HL-60 (cell line): ENCODE measurements at regions not wholly inside any gene's neighbourhood (a gene's known extent, or its start where the extent isn't known, plus 50 kb on each side); places are given as distances from the start of the nearest gene placed in this dataset.
"Not testable (repeated sequence)": the region's sequence is repeated elsewhere in the genome, so short reads cannot be mapped to it uniquely, and the experiment has no call there.

ENCODE experiments used
- DNase-seq, 2 experiments: peaks; one replicate each; pipeline ENCODE4 v3.0.0-alpha.2; 2010 to 2020; ENCODE audit warnings: low read depth in 1 of 2, low spot score in 1 of 2
- H3K27ac ChIP-seq: fragments of 250-450 bp; sonication (Bioruptor Pico); replicated peaks from 2 replicates; pipeline ENCODE4 v1.5.1; 2020; ENCODE audit warnings: mild to moderate bottlenecking, moderate library complexity
- H3K27me3 ChIP-seq: fragments of 250-450 bp; sonication (Bioruptor Pico); 2 replicates; pipeline ENCODE4 v1.5.1; 2021; ENCODE audit warnings: mild to moderate bottlenecking, moderate library complexity; ENCODE audit not compliant: insufficient read depth, poor library complexity, severe bottlenecking
- H3K4me3 ChIP-seq: replicated peaks from 2 replicates; pipeline ENCODE4 v1.5.1; 2011; ENCODE audit warnings: mild to moderate bottlenecking, control low read depth, low read length; ENCODE audit not compliant: insufficient read depth
- GABPA ChIP-seq: IDR thresholded peaks from 2 replicates; pipeline ENCODE4 v1.6.1; 2012; ENCODE audit warnings: low read depth
- POLR2AphosphoS5 ChIP-seq: IDR thresholded peaks from 2 replicates; pipeline ENCODE4 v1.6.1; 2012; ENCODE audit warnings: low read depth
- REST ChIP-seq: IDR thresholded peaks from 2 replicates; pipeline ENCODE4 v1.6.1; 2012; ENCODE audit warnings: low read depth; ENCODE audit not compliant: insufficient replicate concordance
- SPI1 ChIP-seq: IDR thresholded peaks from 2 replicates; pipeline ENCODE4 v1.6.1; 2012; ENCODE audit warnings: low read depth, mild to moderate bottlenecking, borderline replicate concordance
- TF ChIP-seq, protein P1 (sequence below): IDR thresholded peaks from one replicate; pipeline ENCODE4 v1.5.1; 2011; ENCODE audit warnings: low read length, control low read depth, inconsistent platforms; ENCODE audit not compliant: insufficient read depth

GRCh38 chr9:90198956-90199355 is 443.7 kb downstream of the DIRAS2 start:
- DNase-seq: no peak
- H3K4me3 ChIP-seq: no peak overlapping the region
- TF ChIP-seq, protein P1, sequence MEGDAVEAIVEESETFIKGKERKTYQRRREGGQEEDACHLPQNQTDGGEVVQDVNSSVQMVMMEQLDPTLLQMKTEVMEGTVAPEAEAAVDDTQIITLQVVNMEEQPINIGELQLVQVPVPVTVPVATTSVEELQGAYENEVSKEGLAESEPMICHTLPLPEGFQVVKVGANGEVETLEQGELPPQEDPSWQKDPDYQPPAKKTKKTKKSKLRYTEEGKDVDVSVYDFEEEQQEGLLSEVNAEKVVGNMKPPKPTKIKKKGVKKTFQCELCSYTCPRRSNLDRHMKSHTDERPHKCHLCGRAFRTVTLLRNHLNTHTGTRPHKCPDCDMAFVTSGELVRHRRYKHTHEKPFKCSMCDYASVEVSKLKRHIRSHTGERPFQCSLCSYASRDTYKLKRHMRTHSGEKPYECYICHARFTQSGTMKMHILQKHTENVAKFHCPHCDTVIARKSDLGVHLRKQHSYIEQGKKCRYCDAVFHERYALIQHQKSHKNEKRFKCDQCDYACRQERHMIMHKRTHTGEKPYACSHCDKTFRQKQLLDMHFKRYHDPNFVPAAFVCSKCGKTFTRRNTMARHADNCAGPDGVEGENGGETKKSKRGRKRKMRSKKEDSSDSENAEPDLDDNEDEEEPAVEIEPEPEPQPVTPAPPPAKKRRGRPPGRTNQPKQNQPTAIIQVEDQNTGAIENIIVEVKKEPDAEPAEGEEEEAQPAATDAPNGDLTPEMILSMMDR: no peak
- TF ChIP-seq POLR2AphosphoS5 (no peak), GABPA (no peak), REST (no peak), SPI1 (no peak)
- H3K27me3 ChIP-seq: no peaks in the 10 kb centered on the region
- no peak overlapping the region for H3K27ac ChIP-seq

DNA sequence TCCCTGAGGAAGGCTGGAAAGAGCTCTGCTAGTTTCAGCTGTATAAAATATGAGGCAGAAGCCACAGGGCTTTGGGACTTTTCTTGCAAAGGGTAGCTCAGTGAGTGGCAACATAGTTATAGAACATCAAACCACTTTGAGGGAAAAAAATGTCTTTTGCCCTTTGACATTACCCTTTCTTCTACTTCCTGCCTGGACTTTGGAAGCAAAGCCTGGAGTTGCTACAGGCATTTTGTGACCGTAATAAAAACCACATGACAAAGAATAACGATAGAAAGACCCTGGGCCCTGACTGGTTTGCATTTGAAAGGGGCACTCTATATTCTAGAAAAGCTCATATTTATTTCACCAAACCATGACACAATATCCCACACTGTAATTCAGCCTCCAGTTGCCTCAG is 440.9 kb downstream of the DIRAS2 start:
- Histone ChIP-seq H3K27me3 (no peaks in the 10 kb centered on the region), H3K4me3 (no peak overlapping the region), H3K27ac (no peak overlapping the region)
- no peak for DNase-seq
- no peak for TF ChIP-seq REST
- TF ChIP-seq GABPA: no peak
- TF ChIP-seq POLR2AphosphoS5: no peak
- TF ChIP-seq, protein P1: no peak
- no peak for TF ChIP-seq SPI1

- TF ChIP-seq REST: no peak
- no peak for TF ChIP-seq SPI1
- peaks cover 3% of the 10 kb centered on the region for H3K27me3 ChIP-seq
- no peak overlapping the region for H3K27ac ChIP-seq
- DNase-seq: no peak
- H3K4me3 ChIP-seq: no peak overlapping the region
Observed at GRCh38 chr9:90204128-90204831, 438.3 kb downstream of the DIRAS2 start.

- H3K4me3 ChIP-seq, H3K27ac ChIP-seq, DNase-seq, H3K27me3 ChIP-seq: not testable (repeated sequence)
Observed at GRCh38 chr9:90213045-90213444, 429.6 kb downstream of the DIRAS2 start.
